K562 (cell line): ENCODE measurements at regions not wholly inside any gene's neighbourhood (a gene's known extent, or its start where the extent isn't known, plus 50 kb on each side); places are given as distances from the start of the nearest gene placed in this dataset.

Source experiments
- ARID4B ChIP-seq: sonication (generic); formaldehyde crosslinking; IDR thresholded peaks from 2 replicates; pipeline ENCODE4 v1.8.0; 2022; ENCODE audit warnings: mild to moderate bottlenecking, missing genetic modification reagents
- BMI1 ChIP-seq: fragments of 150-350 bp; IDR thresholded peaks from 2 replicates; pipeline ENCODE4 v1.6.1; 2014; ENCODE audit warnings: low read length
- GABPA ChIP-seq: fragments of 200-800 bp; sonication (Bioruptor generic); conservative IDR thresholded peaks from 2 replicates; pipeline ENCODE4 v1.6.1; 2016; ENCODE audit warnings: low read depth, missing genetic modification characterization, missing compliant biosample characterization
- HLTF ChIP-seq: fragments of 450-650 bp; IDR thresholded peaks from 2 replicates; pipeline ENCODE4 v1.6.1; 2016
- HNRNPK ChIP-seq: fragments of 200-400 bp; formaldehyde crosslinking; IDR thresholded peaks from one replicate; pipeline ENCODE4 v1.6.1; 2018; ENCODE audit warnings: mild to moderate bottlenecking, low read depth, low read length; ENCODE audit not compliant: poor library complexity, severe bottlenecking
- KDM1A ChIP-seq, 2 experiments: fragments of 450-650 bp; IDR thresholded peaks; 2 replicates each; pipeline ENCODE4 v1.6.1; 2016; ENCODE audit warnings: mild to moderate bottlenecking in 2 of 2
- MAZ ChIP-seq, 2 experiments: fragments of 450-650 bp in 1 of 2; sonication (generic) in 1 of 2; formaldehyde crosslinking; IDR thresholded peaks in 1 of 2; conservative IDR thresholded peaks in 1 of 2; 2 replicates each; pipeline versions ENCODE4 v1.4.0 to v1.5.0; 2020; ENCODE audit warnings: mild to moderate bottlenecking in 1 of 2, missing genetic modification reagents in 1 of 2
- MTA1 ChIP-seq: fragments of 450-650 bp; IDR thresholded peaks from 2 replicates; pipeline ENCODE4 v1.6.1; 2017; ENCODE audit warnings: borderline replicate concordance
- NCOA1 ChIP-seq: fragments of 450-650 bp; IDR thresholded peaks from 2 replicates; pipeline ENCODE4 v1.6.1; 2016; ENCODE audit warnings: low read depth
- ZBTB8A ChIP-seq: fragments of 450-650 bp; IDR thresholded peaks from 2 replicates; pipeline ENCODE4 v1.6.1; 2018; ENCODE audit warnings: mild to moderate bottlenecking, moderate library complexity; ENCODE audit not compliant: partially characterized antibody
- ZKSCAN3 ChIP-seq: fragments of 250-450 bp; sonication (Bioruptor Pico); IDR thresholded peaks from 2 replicates; pipeline ENCODE4 v1.4.0; 2020
- ZNF197 ChIP-seq: fragments of 200-800 bp; sonication (Bioruptor generic); IDR thresholded peaks from 2 replicates; pipeline ENCODE4 v1.6.1; 2016; ENCODE audit warnings: low read depth, missing genetic modification characterization, missing compliant biosample characterization
- ZNF436 ChIP-seq: fragments of 250-450, 450-650 bp; sonication (Bioruptor Pico); formaldehyde crosslinking; IDR thresholded peaks from 2 replicates; pipeline ENCODE4 v1.7.0; 2020; ENCODE audit warnings: mild to moderate bottlenecking
- ZNF518B ChIP-seq: fragments of 250-450 bp; sonication (Bioruptor Pico); IDR thresholded peaks from 2 replicates; pipeline ENCODE4 v1.5.0; 2021; ENCODE audit warnings: mild to moderate bottlenecking, moderate library complexity
- ZNF707 ChIP-seq: fragments of 250-450 bp; sonication (Bioruptor Pico); conservative IDR thresholded peaks from 2 replicates; pipeline ENCODE4 v1.8.0; 2022; ENCODE audit warnings: inconsistent platforms, mild to moderate bottlenecking, moderate library complexity
- TF ChIP-seq, protein P1 (sequence below): fragments of 450-650 bp; IDR thresholded peaks from 2 replicates; pipeline ENCODE4 v1.7.0; 2016; ENCODE audit warnings: borderline replicate concordance
- TF ChIP-seq, protein P2 (sequence below): fragments of 450-650 bp; formaldehyde crosslinking; IDR thresholded peaks from 2 replicates; pipeline ENCODE4 v1.4.0; 2020; ENCODE audit warnings: mild to moderate bottlenecking, moderate library complexity

GRCh38 chr5:3827624-3828023 is 232.0 kb downstream of the IRX1 start (continued):
- TF ChIP-seq, protein P1, sequence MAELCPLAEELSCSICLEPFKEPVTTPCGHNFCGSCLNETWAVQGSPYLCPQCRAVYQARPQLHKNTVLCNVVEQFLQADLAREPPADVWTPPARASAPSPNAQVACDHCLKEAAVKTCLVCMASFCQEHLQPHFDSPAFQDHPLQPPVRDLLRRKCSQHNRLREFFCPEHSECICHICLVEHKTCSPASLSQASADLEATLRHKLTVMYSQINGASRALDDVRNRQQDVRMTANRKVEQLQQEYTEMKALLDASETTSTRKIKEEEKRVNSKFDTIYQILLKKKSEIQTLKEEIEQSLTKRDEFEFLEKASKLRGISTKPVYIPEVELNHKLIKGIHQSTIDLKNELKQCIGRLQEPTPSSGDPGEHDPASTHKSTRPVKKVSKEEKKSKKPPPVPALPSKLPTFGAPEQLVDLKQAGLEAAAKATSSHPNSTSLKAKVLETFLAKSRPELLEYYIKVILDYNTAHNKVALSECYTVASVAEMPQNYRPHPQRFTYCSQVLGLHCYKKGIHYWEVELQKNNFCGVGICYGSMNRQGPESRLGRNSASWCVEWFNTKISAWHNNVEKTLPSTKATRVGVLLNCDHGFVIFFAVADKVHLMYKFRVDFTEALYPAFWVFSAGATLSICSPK = no peak
- TF ChIP-seq HLTF (no peak), ZNF707 (CRISPR knock-in tag) (no peak), ZNF518B (no peak), ZKSCAN3 (CRISPR knock-in tag) (no peak), ARID4B (CRISPR knock-in tag) (no peak), ZBTB8A (no peak), ZNF436 (CRISPR knock-in tag) (no peak), MAZ (CRISPR knock-in tag; conservative IDR thresholded peaks at IDR 0.05 in 1 of 2, IDR thresholded peaks at IDR 0.05 in 1 of 2) (no peak), HNRNPK (no peak), MTA1 (no peak), KDM1A (IDR thresholded peaks at IDR 0.05) (no peak), BMI1 (no peak), ZNF197 (CRISPR knock-in tag) (no peak), NCOA1 (0 out of 2 replicates have a peak, but pooled peaks have one; percentile 16), GABPA (peak; percentile 64)
- TF ChIP-seq, protein P2, sequence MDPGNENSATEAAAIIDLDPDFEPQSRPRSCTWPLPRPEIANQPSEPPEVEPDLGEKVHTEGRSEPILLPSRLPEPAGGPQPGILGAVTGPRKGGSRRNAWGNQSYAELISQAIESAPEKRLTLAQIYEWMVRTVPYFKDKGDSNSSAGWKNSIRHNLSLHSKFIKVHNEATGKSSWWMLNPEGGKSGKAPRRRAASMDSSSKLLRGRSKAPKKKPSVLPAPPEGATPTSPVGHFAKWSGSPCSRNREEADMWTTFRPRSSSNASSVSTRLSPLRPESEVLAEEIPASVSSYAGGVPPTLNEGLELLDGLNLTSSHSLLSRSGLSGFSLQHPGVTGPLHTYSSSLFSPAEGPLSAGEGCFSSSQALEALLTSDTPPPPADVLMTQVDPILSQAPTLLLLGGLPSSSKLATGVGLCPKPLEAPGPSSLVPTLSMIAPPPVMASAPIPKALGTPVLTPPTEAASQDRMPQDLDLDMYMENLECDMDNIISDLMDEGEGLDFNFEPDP = no peak
